Thyroid gland (tissue), 4 donors: ENCODE measurements at regions not wholly inside any gene's neighbourhood (a gene's known extent, or its start where the extent isn't known, plus 50 kb on each side); places are given as distances from the start of the nearest gene placed in this dataset.

ENCODE experiments used
- POLR2A ChIP-seq, 2 donors: fragments of 450-650 bp; IDR thresholded peaks; one replicate each; pipeline ENCODE4 v1.6.1; 2017; ENCODE audit warnings: antibody characterized with exemption in 2 of 2, mild to moderate bottlenecking in 2 of 2, moderate library complexity in 1 of 2
- TF ChIP-seq, protein P1 (sequence below), 6 experiments: fragments of 200-600 bp in 3 of 6; fragments of 450-650 bp in 3 of 6; sonication (generic) in 3 of 6; IDR thresholded peaks; one replicate each; pipeline ENCODE4 v1.5.1; 2016 to 2019; ENCODE audit warnings: antibody characterized with exemption in 6 of 6, mild to moderate bottlenecking in 2 of 6, inconsistent platforms in 1 of 6, moderate library complexity in 1 of 6

DNA sequence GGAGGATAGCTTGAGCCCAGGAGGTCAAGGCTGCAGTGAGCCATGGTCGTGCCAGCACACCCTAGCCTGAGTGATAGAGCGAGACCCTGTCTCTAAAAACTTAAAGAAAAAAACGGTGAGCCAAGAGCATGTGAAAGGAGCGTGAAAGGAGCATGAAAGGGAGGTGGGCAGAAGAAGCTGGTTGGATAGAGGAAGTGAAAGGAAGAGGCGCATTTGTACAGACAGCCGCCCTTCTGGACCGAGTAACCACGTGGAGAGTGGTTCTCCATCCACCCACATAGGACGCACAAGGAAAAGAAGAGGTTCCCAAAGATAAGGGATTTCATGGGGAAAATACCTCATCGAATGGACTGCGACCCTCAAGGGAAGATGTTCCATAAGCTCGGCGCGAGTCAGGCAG, 60.4 kb upstream of the IFNAR2 start:
- no peak for TF ChIP-seq POLR2A (IDR thresholded peaks at IDR 0.05)
- TF ChIP-seq, protein P1, sequence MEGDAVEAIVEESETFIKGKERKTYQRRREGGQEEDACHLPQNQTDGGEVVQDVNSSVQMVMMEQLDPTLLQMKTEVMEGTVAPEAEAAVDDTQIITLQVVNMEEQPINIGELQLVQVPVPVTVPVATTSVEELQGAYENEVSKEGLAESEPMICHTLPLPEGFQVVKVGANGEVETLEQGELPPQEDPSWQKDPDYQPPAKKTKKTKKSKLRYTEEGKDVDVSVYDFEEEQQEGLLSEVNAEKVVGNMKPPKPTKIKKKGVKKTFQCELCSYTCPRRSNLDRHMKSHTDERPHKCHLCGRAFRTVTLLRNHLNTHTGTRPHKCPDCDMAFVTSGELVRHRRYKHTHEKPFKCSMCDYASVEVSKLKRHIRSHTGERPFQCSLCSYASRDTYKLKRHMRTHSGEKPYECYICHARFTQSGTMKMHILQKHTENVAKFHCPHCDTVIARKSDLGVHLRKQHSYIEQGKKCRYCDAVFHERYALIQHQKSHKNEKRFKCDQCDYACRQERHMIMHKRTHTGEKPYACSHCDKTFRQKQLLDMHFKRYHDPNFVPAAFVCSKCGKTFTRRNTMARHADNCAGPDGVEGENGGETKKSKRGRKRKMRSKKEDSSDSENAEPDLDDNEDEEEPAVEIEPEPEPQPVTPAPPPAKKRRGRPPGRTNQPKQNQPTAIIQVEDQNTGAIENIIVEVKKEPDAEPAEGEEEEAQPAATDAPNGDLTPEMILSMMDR (IDR thresholded peaks at IDR 0.05): no peak
